ENCODE measurements at regions not wholly inside any gene's neighbourhood (a gene's known extent, or its start where the extent isn't known, plus 50 kb on each side); places are given as distances from the start of the nearest gene placed in this dataset.

GRCh38 chr17:45715787-45716186 is 68.3 kb upstream of the CRHR1 start:
- DNase-seq, result no peak

- no peak for DNase-seq
Measured at GRCh38 chr17:45718791-45719190, 65.3 kb upstream of the CRHR1 start.

- peak in 28 of 56 donors; percentile 3 to 76 (median 32) for DNase-seq
Measured at GRCh38 chr17:45719335-45720071, 64.6 kb upstream of the CRHR1 start.

GRCh38 chr17:45720386-45720785 is 63.7 kb upstream of the CRHR1 start:
- no peak for DNase-seq

GRCh38 chr17:45722161-45722560 is 62.0 kb upstream of the CRHR1 start:
- peak in 18 of 56 donors; percentile 4 to 61 (median 12) for DNase-seq

- no peak for DNase-seq
Measured at GRCh38 chr17:45729294-45729907, 54.7 kb upstream of the CRHR1 start.

- no peak for DNase-seq
Measured at GRCh38 chr17:45730192-45730591, 53.9 kb upstream of the CRHR1 start.

GRCh38 chr17:45731459-45731858 is 52.7 kb upstream of the CRHR1 start:
- no peak for DNase-seq

- no peak for DNase-seq
Measured at GRCh38 chr17:45732926-45733505, 51.1 kb upstream of the CRHR1 start.

GRCh38 chr17:45733781-45734180 is 50.3 kb upstream of the CRHR1 start:
- DNase-seq, result no peak

Measured in amygdala (tissue), 56 donors.